WTC11 (cell line): ENCODE measurements at regions not wholly inside any gene's neighbourhood (a gene's known extent, or its start where the extent isn't known, plus 50 kb on each side); places are given as distances from the start of the nearest gene placed in this dataset.

Experiments used
- ATAC-seq: fragments of 200-7000 bp; cut with Tn5 transposase; 2 replicates; pipeline ENCODE4 v1.10.0; 2021; ENCODE audit warnings: mild to moderate bottlenecking, moderate library complexity
- CTCF ChIA-PET: fragments of 300-600 bp; sonication (Branson Sonifier 250); formaldehyde crosslinking; loops from one replicate; lab custom pipeline; 2021; ENCODE audit warnings: antibody characterized with exemption; lab: Charles Lee
- POLR2A ChIA-PET: fragments of 350-600 bp; sonication (Branson Sonifier 250); formaldehyde crosslinking; loops from one replicate; lab custom pipeline; 2021; ENCODE audit warnings: antibody characterized with exemption; lab: Charles Lee
- DNase-seq: peaks from one replicate; pipeline ENCODE4 v3.0.0; 2021; ENCODE audit warnings: low spot score
- H3K27ac Mint-ChIP-seq: 2 replicates; pipeline ENCODE4 v1.8.0; 2021; ENCODE audit warnings: mixed read lengths
- H3K27me3 Mint-ChIP-seq: 2 replicates; pipeline ENCODE4 v1.8.0; 2021; ENCODE audit warnings: low read depth, mild to moderate bottlenecking, moderate library complexity, mixed read lengths
- H3K36me3 Mint-ChIP-seq: 2 replicates; pipeline ENCODE4 v1.8.0; 2021; ENCODE audit warnings: mixed read lengths
- H3K4me1 Mint-ChIP-seq: 2 replicates; pipeline ENCODE4 v1.8.0; 2022; ENCODE audit warnings: mixed read lengths
- H3K4me3 Mint-ChIP-seq: 2 replicates; pipeline ENCODE4 v1.8.0; 2021; ENCODE audit warnings: mild to moderate bottlenecking, moderate library complexity, mixed read lengths
- H3K9me3 Mint-ChIP-seq: 2 replicates; pipeline ENCODE4 v1.8.0; 2021; ENCODE audit warnings: mixed read lengths
- FOXK1 ChIP-seq: sonication (generic); formaldehyde crosslinking; IDR thresholded peaks from 2 replicates; pipeline ENCODE4 v1.8.0; 2022; ENCODE audit warnings: mild to moderate bottlenecking, moderate library complexity, missing genetic modification reagents
- FOXP4 ChIP-seq: sonication (generic); formaldehyde crosslinking; IDR thresholded peaks from 2 replicates; pipeline ENCODE4 v1.8.0; 2022; ENCODE audit warnings: mild to moderate bottlenecking, missing genetic modification reagents
- GRHL2 ChIP-seq: fragments of 250-450 bp; sonication (Bioruptor Pico); IDR thresholded peaks from 2 replicates; pipeline ENCODE4 v1.8.0; 2022; ENCODE audit warnings: mild to moderate bottlenecking, moderate library complexity; ENCODE audit not compliant: insufficient replicate concordance, severe bottlenecking
- MYBL2 ChIP-seq: sonication (generic); formaldehyde crosslinking; IDR thresholded peaks from 2 replicates; pipeline ENCODE4 v1.8.1; 2023; ENCODE audit warnings: mild to moderate bottlenecking, moderate library complexity, missing genetic modification reagents
- NFE2L1 ChIP-seq: sonication (generic); formaldehyde crosslinking; IDR thresholded peaks from 2 replicates; pipeline ENCODE4 v1.8.1; 2023; ENCODE audit warnings: missing genetic modification reagents
- OVOL2 ChIP-seq: fragments of 250-450 bp; sonication (Bioruptor Pico); IDR thresholded peaks from 2 replicates; pipeline ENCODE4 v1.9.0; 2021; ENCODE audit warnings: mild to moderate bottlenecking, borderline replicate concordance
- PRDM15 ChIP-seq: sonication (generic); formaldehyde crosslinking; IDR thresholded peaks from 2 replicates; pipeline ENCODE4 v1.8.0; 2022; ENCODE audit warnings: missing genetic modification reagents
- RORB ChIP-seq: fragments of 250-450 bp; sonication (Bioruptor Pico); IDR thresholded peaks from 2 replicates; pipeline ENCODE4 v1.9.0; 2021; ENCODE audit warnings: mild to moderate bottlenecking
- SMAD4 ChIP-seq: sonication (generic); formaldehyde crosslinking; IDR thresholded peaks from 2 replicates; pipeline ENCODE4 v1.8.0; 2022; ENCODE audit warnings: mild to moderate bottlenecking, missing genetic modification reagents
- TEAD1 ChIP-seq: sonication (generic); formaldehyde crosslinking; IDR thresholded peaks from 2 replicates; pipeline ENCODE4 v1.8.0; 2022; ENCODE audit warnings: mild to moderate bottlenecking, missing genetic modification reagents
- TEAD4 ChIP-seq: sonication (generic); formaldehyde crosslinking; IDR thresholded peaks from 2 replicates; pipeline ENCODE4 v1.8.0; 2022; ENCODE audit warnings: mild to moderate bottlenecking, missing genetic modification reagents
- TP53 ChIP-seq: sonication (generic); formaldehyde crosslinking; IDR thresholded peaks from 2 replicates; pipeline ENCODE4 v1.8.1; 2023; ENCODE audit warnings: mild to moderate bottlenecking, missing genetic modification reagents
- ZBTB21 ChIP-seq: sonication (generic); formaldehyde crosslinking; IDR thresholded peaks from 2 replicates; pipeline ENCODE4 v1.8.1; 2023; ENCODE audit warnings: mild to moderate bottlenecking, missing genetic modification reagents, borderline replicate concordance
- ZNF121 ChIP-seq: sonication (generic); formaldehyde crosslinking; IDR thresholded peaks from 2 replicates; pipeline ENCODE4 v1.8.0; 2023; ENCODE audit warnings: missing genetic modification reagents
- ZNF138 ChIP-seq: sonication (generic); formaldehyde crosslinking; conservative IDR thresholded peaks from 2 replicates; pipeline ENCODE4 v1.8.1; 2022; ENCODE audit warnings: mild to moderate bottlenecking, moderate library complexity, missing genetic modification reagents
- ZNF281 ChIP-seq: sonication (generic); formaldehyde crosslinking; IDR thresholded peaks from 2 replicates; pipeline ENCODE4 v1.8.0; 2023; ENCODE audit warnings: mild to moderate bottlenecking, missing genetic modification reagents
- ZNF671 ChIP-seq: fragments of 250-450 bp; sonication (Bioruptor Pico); IDR thresholded peaks from 2 replicates; pipeline ENCODE4 v1.8.0; 2021; ENCODE audit warnings: mild to moderate bottlenecking
- TF ChIP-seq, protein P1 (sequence below): sonication (generic); formaldehyde crosslinking; IDR thresholded peaks from 2 replicates; pipeline ENCODE4 v1.8.0; 2022; ENCODE audit warnings: mild to moderate bottlenecking, missing genetic modification reagents
- TF ChIP-seq, protein P2 (sequence below): sonication (generic); formaldehyde crosslinking; IDR thresholded peaks from 2 replicates; pipeline ENCODE4 v1.8.1; 2022; ENCODE audit warnings: missing genetic modification reagents, borderline replicate concordance

DNA sequence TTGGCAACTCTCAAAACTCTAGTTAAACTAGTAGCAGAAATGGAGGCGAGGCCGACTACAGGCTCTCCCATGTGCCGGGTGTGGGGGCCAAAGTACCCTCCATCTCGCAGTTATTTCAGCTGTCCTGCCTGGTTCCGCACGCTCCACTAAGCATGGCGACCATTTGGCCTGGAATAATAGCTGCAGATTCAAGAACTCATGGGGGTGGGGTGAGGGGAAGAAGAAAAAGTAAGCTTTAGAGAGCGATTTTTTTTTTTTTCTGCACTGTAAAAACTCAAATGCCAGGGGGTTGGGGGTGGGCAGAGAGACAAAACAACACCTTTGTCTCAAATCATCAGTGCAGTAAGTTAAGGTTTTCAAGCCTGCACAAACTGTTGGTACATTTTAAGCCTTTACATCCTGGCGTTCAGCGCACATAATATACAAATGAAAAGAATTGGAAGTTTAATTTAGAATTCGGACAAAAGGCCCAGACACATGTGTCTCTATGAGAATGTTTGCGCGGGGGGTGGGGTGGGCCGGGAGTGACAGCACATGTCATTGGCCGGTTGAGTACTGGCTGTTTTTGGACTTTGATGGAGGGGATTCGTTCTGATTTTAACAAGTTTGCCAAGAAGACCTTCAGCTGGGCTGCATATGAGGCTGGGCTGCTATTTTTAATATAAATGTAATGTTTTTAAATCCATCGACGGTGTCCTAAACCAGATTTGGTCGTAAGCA lies 694.7 kb upstream of the SALL1 start:
- H3K27me3 Mint-ChIP-seq, result no peaks in the 10 kb centered on the region
- ChIA-PET POLR2A (interaction anchor here (0.6 kb wide), 1 partner anchor 12 kb away, joined by 3 read pairs; no protein-coding TSS in a partner anchor), CTCF (interaction anchor here (1.1 to 1.6 kb wide), 2 partner anchors 27 to 28 kb away, joined by 4 to 5 read pairs; no protein-coding TSS in a partner anchor)
- no peak overlapping the region for H3K4me3 Mint-ChIP-seq
- no peaks in the 10 kb centered on the region for H3K9me3 Mint-ChIP-seq
- peaks cover 21% of the 10 kb centered on the region for H3K4me1 Mint-ChIP-seq
- H3K36me3 Mint-ChIP-seq, result no peaks in the 10 kb centered on the region
- no peak overlapping the region for H3K27ac Mint-ChIP-seq
- DNase-seq, result no peak
- TF ChIP-seq ZBTB21 (CRISPR knock-in tag), result no peak
- TF ChIP-seq, protein P1, sequence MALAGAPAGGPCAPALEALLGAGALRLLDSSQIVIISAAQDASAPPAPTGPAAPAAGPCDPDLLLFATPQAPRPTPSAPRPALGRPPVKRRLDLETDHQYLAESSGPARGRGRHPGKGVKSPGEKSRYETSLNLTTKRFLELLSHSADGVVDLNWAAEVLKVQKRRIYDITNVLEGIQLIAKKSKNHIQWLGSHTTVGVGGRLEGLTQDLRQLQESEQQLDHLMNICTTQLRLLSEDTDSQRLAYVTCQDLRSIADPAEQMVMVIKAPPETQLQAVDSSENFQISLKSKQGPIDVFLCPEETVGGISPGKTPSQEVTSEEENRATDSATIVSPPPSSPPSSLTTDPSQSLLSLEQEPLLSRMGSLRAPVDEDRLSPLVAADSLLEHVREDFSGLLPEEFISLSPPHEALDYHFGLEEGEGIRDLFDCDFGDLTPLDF (CRISPR knock-in tag), result no peak
- no peak for TF ChIP-seq FOXK1 (CRISPR knock-in tag)
- TF ChIP-seq FOXP4, result no peak
- no peak for TF ChIP-seq RORB (CRISPR knock-in tag)
- no peak for TF ChIP-seq NFE2L1 (CRISPR knock-in tag)
- TF ChIP-seq ZNF121 (CRISPR knock-in tag), result no peak
- TF ChIP-seq TEAD4 (CRISPR knock-in tag), result no peak
- no peak for TF ChIP-seq GRHL2 (CRISPR knock-in tag)
- no peak for TF ChIP-seq ZNF281 (CRISPR knock-in tag)
- TF ChIP-seq SMAD4 (CRISPR knock-in tag), result no peak
- TF ChIP-seq ZNF671 (CRISPR knock-in tag), result no peak
- no peak for TF ChIP-seq OVOL2 (CRISPR knock-in tag)
- no peak for TF ChIP-seq TP53 (CRISPR knock-in tag)
- TF ChIP-seq ZNF138 (CRISPR knock-in tag), result no peak
- TF ChIP-seq MYBL2 (CRISPR knock-in tag), result no peak
- ATAC-seq, result no peak

- no peak overlapping the region for H3K27ac Mint-ChIP-seq
- H3K36me3 Mint-ChIP-seq, result no peaks in the 10 kb centered on the region
- no peaks in the 10 kb centered on the region for H3K27me3 Mint-ChIP-seq
- H3K4me3 Mint-ChIP-seq, result no peak overlapping the region
- H3K9me3 Mint-ChIP-seq, result peaks cover 11% of the 10 kb centered on the region
- TF ChIP-seq TEAD1 (CRISPR knock-in tag), result no peak
- TF ChIP-seq PRDM15 (CRISPR knock-in tag), result peak; percentile 67
- TF ChIP-seq, protein P2, sequence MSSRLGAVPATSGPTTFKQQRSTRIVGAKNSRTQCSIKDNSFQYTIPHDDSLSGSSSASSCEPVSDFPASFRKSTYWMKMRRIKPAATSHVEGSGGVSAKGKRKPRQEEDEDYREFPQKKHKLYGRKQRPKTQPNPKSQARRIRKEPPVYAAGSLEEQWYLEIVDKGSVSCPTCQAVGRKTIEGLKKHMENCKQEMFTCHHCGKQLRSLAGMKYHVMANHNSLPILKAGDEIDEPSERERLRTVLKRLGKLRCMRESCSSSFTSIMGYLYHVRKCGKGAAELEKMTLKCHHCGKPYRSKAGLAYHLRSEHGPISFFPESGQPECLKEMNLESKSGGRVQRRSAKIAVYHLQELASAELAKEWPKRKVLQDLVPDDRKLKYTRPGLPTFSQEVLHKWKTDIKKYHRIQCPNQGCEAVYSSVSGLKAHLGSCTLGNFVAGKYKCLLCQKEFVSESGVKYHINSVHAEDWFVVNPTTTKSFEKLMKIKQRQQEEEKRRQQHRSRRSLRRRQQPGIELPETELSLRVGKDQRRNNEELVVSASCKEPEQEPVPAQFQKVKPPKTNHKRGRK (CRISPR knock-in tag), result peak; percentile 92; the same call in 1 of the 2 replicates
- POLR2A ChIA-PET, result no interaction called here
- no peak for DNase-seq
- H3K4me1 Mint-ChIP-seq, result peaks cover 11% of the 10 kb centered on the region
- ATAC-seq, result no peak
- CTCF ChIA-PET, result interaction anchor here (0.9 kb wide), 1 partner anchor 22 kb away, joined by 3 read pairs; no protein-coding TSS in a partner anchor
Observed at GRCh38 chr16:51839727-51840462, 688.8 kb upstream of the SALL1 start.
